ENCODE measurements at regions not wholly inside any gene's neighbourhood (a gene's known extent, or its start where the extent isn't known, plus 50 kb on each side); places are given as distances from the start of the nearest gene placed in this dataset.

DNA sequence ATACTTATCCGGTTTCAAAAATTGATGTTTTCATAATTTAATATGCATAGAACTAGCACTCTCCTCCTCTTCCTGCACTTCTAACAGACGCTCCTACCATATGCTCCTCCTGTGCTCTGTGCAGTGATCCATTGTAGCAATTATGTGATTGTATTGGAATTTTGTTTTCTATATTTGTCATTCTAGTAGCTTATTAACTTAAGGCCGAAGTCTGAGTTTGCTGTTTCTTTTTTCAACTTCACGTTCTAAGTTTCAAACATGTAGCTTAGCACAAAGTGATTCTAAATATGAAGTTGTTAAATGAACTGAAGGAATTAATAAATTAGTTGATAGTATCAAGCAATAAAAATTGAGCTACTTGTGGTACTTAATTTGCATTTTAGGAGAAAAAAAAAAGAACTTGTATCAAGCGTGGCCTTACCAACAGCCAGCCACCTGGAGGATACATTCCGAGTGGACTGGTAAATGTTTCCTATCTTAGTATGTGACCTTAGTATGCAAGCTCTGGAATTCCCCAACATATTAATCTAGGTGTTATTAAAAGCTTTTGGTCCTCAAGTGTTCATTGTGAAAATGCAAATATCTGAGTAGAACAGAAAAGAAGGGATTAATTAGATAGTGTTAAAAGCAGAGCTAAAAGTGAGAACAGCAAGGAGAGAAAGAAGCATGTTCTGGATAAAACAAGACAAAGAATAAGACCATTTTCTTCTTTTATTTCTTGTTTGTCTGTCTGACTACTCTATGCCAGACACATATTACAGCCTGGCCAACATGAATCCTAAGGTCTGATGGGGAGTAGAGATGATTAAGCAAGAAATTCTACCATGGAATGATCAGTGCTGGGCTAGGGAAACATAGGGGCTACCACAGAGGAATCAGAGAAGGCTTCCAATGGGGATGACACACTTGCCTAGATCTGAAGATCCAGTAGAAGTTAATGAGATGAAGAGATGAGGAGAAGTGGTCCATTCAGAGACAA is 290.4 kb upstream of the MON1B start:
- TF ChIP-seq, protein P1, sequence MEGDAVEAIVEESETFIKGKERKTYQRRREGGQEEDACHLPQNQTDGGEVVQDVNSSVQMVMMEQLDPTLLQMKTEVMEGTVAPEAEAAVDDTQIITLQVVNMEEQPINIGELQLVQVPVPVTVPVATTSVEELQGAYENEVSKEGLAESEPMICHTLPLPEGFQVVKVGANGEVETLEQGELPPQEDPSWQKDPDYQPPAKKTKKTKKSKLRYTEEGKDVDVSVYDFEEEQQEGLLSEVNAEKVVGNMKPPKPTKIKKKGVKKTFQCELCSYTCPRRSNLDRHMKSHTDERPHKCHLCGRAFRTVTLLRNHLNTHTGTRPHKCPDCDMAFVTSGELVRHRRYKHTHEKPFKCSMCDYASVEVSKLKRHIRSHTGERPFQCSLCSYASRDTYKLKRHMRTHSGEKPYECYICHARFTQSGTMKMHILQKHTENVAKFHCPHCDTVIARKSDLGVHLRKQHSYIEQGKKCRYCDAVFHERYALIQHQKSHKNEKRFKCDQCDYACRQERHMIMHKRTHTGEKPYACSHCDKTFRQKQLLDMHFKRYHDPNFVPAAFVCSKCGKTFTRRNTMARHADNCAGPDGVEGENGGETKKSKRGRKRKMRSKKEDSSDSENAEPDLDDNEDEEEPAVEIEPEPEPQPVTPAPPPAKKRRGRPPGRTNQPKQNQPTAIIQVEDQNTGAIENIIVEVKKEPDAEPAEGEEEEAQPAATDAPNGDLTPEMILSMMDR (conservative IDR thresholded peaks at IDR 0.05; ENCODE audit: low read depth, low read length) = no peak
- TF ChIP-seq EZH2 (IDR thresholded peaks at IDR 0.05; ENCODE audit: borderline replicate concordance, low read depth, low read length, poor library complexity, severe bottlenecking) = no peak
